ENCODE measurements at regions not wholly inside any gene's neighbourhood (a gene's known extent, or its start where the extent isn't known, plus 50 kb on each side); places are given as distances from the start of the nearest gene placed in this dataset.

DNA sequence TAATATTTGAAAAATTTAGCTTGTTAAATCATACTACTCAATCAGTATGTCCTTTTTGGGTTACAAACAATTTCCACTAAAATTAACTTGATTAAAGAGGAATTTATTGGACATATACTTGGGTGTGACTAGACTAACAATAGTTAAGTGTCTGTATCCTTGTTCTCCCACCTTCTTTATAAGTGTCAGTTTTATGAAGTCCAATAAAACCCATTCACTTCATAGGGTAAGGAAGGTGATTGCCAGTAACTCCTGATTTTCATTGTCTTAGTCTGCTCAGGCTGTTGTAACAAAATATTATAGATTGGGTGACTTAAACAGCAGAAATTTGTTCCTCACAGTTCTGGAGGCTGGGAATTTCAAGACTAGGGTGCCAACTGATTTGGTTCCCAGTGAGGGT lies 800.0 kb downstream of the PDHA2 start:
- TF ChIP-seq, protein P1, sequence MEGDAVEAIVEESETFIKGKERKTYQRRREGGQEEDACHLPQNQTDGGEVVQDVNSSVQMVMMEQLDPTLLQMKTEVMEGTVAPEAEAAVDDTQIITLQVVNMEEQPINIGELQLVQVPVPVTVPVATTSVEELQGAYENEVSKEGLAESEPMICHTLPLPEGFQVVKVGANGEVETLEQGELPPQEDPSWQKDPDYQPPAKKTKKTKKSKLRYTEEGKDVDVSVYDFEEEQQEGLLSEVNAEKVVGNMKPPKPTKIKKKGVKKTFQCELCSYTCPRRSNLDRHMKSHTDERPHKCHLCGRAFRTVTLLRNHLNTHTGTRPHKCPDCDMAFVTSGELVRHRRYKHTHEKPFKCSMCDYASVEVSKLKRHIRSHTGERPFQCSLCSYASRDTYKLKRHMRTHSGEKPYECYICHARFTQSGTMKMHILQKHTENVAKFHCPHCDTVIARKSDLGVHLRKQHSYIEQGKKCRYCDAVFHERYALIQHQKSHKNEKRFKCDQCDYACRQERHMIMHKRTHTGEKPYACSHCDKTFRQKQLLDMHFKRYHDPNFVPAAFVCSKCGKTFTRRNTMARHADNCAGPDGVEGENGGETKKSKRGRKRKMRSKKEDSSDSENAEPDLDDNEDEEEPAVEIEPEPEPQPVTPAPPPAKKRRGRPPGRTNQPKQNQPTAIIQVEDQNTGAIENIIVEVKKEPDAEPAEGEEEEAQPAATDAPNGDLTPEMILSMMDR (IDR thresholded peaks at IDR 0.05), result no peak
- TF ChIP-seq EZH2 (IDR thresholded peaks at IDR 0.05; ENCODE audit: borderline replicate concordance, insufficient read depth, low read depth, low read length, poor library complexity, severe bottlenecking), result no peak
